ENCODE measurements at regions not wholly inside any gene's neighbourhood (a gene's known extent, or its start where the extent isn't known, plus 50 kb on each side); places are given as distances from the start of the nearest gene placed in this dataset.

GRCh38 chr20:23290761-23291574 lies 59.6 kb upstream of the NXT1 start:
- TF ChIP-seq ZNF510 (tag by site-specific recombination; IDR thresholded peaks at IDR 0.05; ENCODE audit: insufficient replicate concordance) (no peak), MEIS1 (CRISPR knock-in tag; IDR thresholded peaks at IDR 0.05; ENCODE audit: borderline replicate concordance) (no peak), CTCF (tag by site-specific recombination; IDR thresholded peaks at IDR 0.05) (no peak), ZBTB49 (tag by site-specific recombination; IDR thresholded peaks at IDR 0.05; ENCODE audit: low read depth) (no peak), ZNF660 (tag by site-specific recombination; IDR thresholded peaks at IDR 0.05) (no peak), ZNF121 (tag by site-specific recombination; IDR thresholded peaks at IDR 0.05) (no peak), ZNF140 (tag by site-specific recombination; IDR thresholded peaks at IDR 0.05) (no peak), ZNF10 (tag by site-specific recombination; IDR thresholded peaks at IDR 0.05) (no peak), TSHZ1 (tag by site-specific recombination; IDR thresholded peaks at IDR 0.05; ENCODE audit: borderline replicate concordance) (no peak), TCF7L2 (IDR thresholded peaks at IDR 0.05; ENCODE audit: borderline replicate concordance, low read depth, low read length) (no peak), ZBTB44 (tag by site-specific recombination; IDR thresholded peaks at IDR 0.05) (no peak), REST (tag by site-specific recombination; IDR thresholded peaks at IDR 0.05) (no peak), PATZ1 (tag by site-specific recombination; IDR thresholded peaks at IDR 0.05) (no peak), ZBTB6 (tag by site-specific recombination; IDR thresholded peaks at IDR 0.05) (no peak)
